Loucy (cell line): ENCODE measurements at regions not wholly inside any gene's neighbourhood (a gene's known extent, or its start where the extent isn't known, plus 50 kb on each side); places are given as distances from the start of the nearest gene placed in this dataset.

Experiments used
- H2AFZ ChIP-seq: fragments of 200-600 bp; sonication (generic); 2 replicates; pipeline ENCODE4 v1.6.0; 2016; ENCODE audit warnings: antibody characterized with exemption, mild to moderate bottlenecking, low read length, moderate library complexity
- H3F3A ChIP-seq: fragments of 200-600 bp; 2 replicates; pipeline ENCODE4 v1.6.0; 2016; ENCODE audit warnings: antibody characterized with exemption, low read depth, mild to moderate bottlenecking
- H3K27me3 ChIP-seq: fragments of 200-600 bp; sonication (generic); 2 replicates; pipeline ENCODE4 v1.6.1; 2014; ENCODE audit warnings: low read length, mild to moderate bottlenecking; ENCODE audit not compliant: insufficient read depth, poor library complexity, severe bottlenecking
- H3K36me3 ChIP-seq: fragments of 200-600 bp; sonication (generic); 2 replicates; pipeline ENCODE4 v1.6.1; 2016; ENCODE audit warnings: low read length; ENCODE audit not compliant: insufficient read depth
- H3K4me1 ChIP-seq: fragments of 200-600 bp; sonication (generic); 2 replicates; pipeline ENCODE4 v1.5.1; 2014; ENCODE audit warnings: low read length, mild to moderate bottlenecking; ENCODE audit not compliant: insufficient read depth, poor library complexity, severe bottlenecking
- H3K4me2 ChIP-seq: fragments of 200-600 bp; sonication (generic); 2 replicates; pipeline ENCODE4 v1.6.0; 2014; ENCODE audit warnings: antibody characterized with exemption, low read length, low read depth, mild to moderate bottlenecking; ENCODE audit not compliant: poor library complexity, severe bottlenecking
- H3K4me3 ChIP-seq: fragments of 200-600 bp; sonication (generic); 2 replicates; pipeline ENCODE4 v1.5.1; 2014; ENCODE audit warnings: low read length, mild to moderate bottlenecking, mixed read lengths; ENCODE audit not compliant: poor library complexity, severe bottlenecking
- H3K79me2 ChIP-seq: fragments of 200-600 bp; sonication (generic); 2 replicates; pipeline ENCODE4 v1.6.1; 2014; ENCODE audit warnings: low read length; ENCODE audit not compliant: insufficient read depth
- H3K9ac ChIP-seq: fragments of 200-600 bp; sonication (generic); 2 replicates; pipeline ENCODE4 v1.6.0; 2014; ENCODE audit warnings: mild to moderate bottlenecking, low read depth, low read length, moderate library complexity; ENCODE audit not compliant: poor library complexity, severe bottlenecking
- H3K9me2 ChIP-seq: fragments of 200-600 bp; sonication (generic); replicated peaks from 2 replicates; pipeline ENCODE4 v1.6.1; 2016; ENCODE audit warnings: low read depth, low read length, mixed read lengths
- H3K9me3 ChIP-seq: fragments of 200-600 bp; sonication (generic); 2 replicates; pipeline ENCODE4 v1.6.1; 2014; ENCODE audit warnings: mild to moderate bottlenecking, antibody characterized with exemption, low read length, low read depth; ENCODE audit not compliant: insufficient read depth
- H4K20me1 ChIP-seq: fragments of 200-600 bp; sonication (generic); 2 replicates; pipeline ENCODE4 v1.6.0; 2014; ENCODE audit warnings: antibody characterized with exemption, low read length, mild to moderate bottlenecking; ENCODE audit not compliant: insufficient read depth, poor library complexity, severe bottlenecking
- CTCF ChIP-seq: fragments of 200-600 bp; sonication (generic); conservative IDR thresholded peaks from 2 replicates; pipeline ENCODE4 v1.5.1; 2014; ENCODE audit warnings: mild to moderate bottlenecking, antibody characterized with exemption, low read length
- EZH2phosphoT487 ChIP-seq: fragments of 200-600 bp; IDR thresholded peaks from 2 replicates; pipeline ENCODE4 v1.6.1; 2018; ENCODE audit warnings: antibody characterized with exemption, mild to moderate bottlenecking, moderate library complexity, borderline replicate concordance

GRCh38 chr2:223528036-223528435 is 74.1 kb downstream of the SCG2 start:
- Histone ChIP-seq H3K4me2 (no peak overlapping the region), H4K20me1 (no peaks in the 10 kb centered on the region), H3K9ac (no peak overlapping the region), H3K9me3 (no peaks in the 10 kb centered on the region), H3F3A (no peaks in the 10 kb centered on the region), H3K27me3 (no peaks in the 10 kb centered on the region), H3K36me3 (no peaks in the 10 kb centered on the region), H3K79me2 (no peaks in the 10 kb centered on the region), H3K9me2 (no peaks in the 10 kb centered on the region; the same call in 1 of the 2 replicates), H3K4me3 (no peak overlapping the region), H2AFZ (no peak overlapping the region), H3K4me1 (no peaks in the 10 kb centered on the region)
- TF ChIP-seq EZH2phosphoT487 (no peak), CTCF (no peak)

DNA sequence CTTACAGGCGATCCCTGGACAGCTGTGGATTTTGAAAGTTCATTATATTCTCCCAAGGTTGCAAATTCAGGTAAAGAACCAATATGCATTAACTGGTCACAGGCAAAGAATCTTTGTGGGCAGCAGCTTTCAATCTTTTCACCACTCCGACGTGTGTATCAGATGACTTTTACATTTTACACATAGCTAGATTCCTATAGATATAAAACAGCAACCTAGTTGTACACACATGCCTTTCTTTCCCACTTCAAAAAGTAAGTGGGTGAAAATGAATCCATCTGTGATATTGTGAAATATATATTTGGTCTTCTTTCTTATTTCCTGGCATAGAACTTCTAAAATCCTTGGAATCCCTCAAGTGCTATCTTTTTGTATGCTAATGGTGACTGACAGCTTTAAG is 72.5 kb downstream of the SCG2 start:
- Histone ChIP-seq H3K4me2 (no peak overlapping the region), H4K20me1 (no peaks in the 10 kb centered on the region), H3K79me2 (no peaks in the 10 kb centered on the region), H3K36me3 (no peaks in the 10 kb centered on the region), H3K9ac (no peak overlapping the region), H3K4me1 (no peaks in the 10 kb centered on the region), H2AFZ (no peak overlapping the region), H3K27me3 (no peaks in the 10 kb centered on the region), H3F3A (no peaks in the 10 kb centered on the region), H3K9me3 (no peaks in the 10 kb centered on the region), H3K4me3 (no peak overlapping the region), H3K9me2 (no peaks in the 10 kb centered on the region)
- TF ChIP-seq CTCF (no peak), EZH2phosphoT487 (no peak)

DNA sequence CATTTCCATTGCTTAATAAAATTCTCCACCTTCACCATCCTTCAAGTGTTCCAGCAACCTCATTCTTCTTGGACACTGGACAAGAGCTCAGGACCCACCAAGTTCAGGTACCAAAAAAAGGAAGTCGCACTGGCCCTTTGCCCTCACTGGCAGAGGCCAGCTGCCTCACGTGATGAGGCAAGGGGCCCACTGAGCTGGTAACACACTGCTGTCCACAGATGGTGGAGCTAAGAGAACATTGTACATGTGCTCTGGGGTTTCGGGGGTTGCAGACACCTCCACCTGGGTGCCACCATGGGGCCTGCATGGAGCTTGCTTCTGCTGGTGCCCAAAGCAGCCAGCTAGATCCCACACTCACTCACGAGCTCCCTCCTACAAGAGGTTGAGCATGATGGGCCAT is 71.3 kb downstream of the SCG2 start:
- Histone ChIP-seq H3K27me3 (no peaks in the 10 kb centered on the region), H3K9me2 (no peaks in the 10 kb centered on the region), H3K9ac (no peak overlapping the region), H2AFZ (no peak overlapping the region), H3K4me1 (no peaks in the 10 kb centered on the region), H3K9me3 (no peaks in the 10 kb centered on the region), H3K4me3 (no peak overlapping the region), H3K79me2 (no peaks in the 10 kb centered on the region), H4K20me1 (no peaks in the 10 kb centered on the region), H3K36me3 (no peaks in the 10 kb centered on the region), H3F3A (no peaks in the 10 kb centered on the region), H3K4me2 (no peak overlapping the region)
- TF ChIP-seq EZH2phosphoT487 (no peak), CTCF (no peak)
